H54 (cell line): ENCODE measurements at regions not wholly inside any gene's neighbourhood (a gene's known extent, or its start where the extent isn't known, plus 50 kb on each side); places are given as distances from the start of the nearest gene placed in this dataset.

Experiments used
- DNase-seq: peaks from one replicate; pipeline ENCODE4 v3.0.0; 2011; ENCODE audit warnings: low spot score, mixed read lengths; ENCODE audit not compliant: insufficient read length
- FAIRE-seq: peaks from 3 replicates; lab custom pipeline; 2011; peaks lifted over from hg19 to GRCh38; lab: Jason Lieb, UNC
- POLR2A ChIP-seq: IDR thresholded peaks from 2 replicates; pipeline ENCODE4 v1.6.1; 2011; ENCODE audit warnings: low read depth, mild to moderate bottlenecking, low read length

- DNase-seq (no peak), FAIRE-seq (no peak)
- no peak for TF ChIP-seq POLR2A
Measured at GRCh38 chr5:113652161-113652560, 138.7 kb downstream of the YTHDC2 start.

- DNase-seq (no peak), FAIRE-seq (no peak)
- no peak for TF ChIP-seq POLR2A
Measured at GRCh38 chr5:113654828-113655227, 141.3 kb downstream of the YTHDC2 start.

- TF ChIP-seq POLR2A = no peak
- DNase-seq (no peak), FAIRE-seq (no peak)
Measured at GRCh38 chr5:113660206-113660605, 146.7 kb downstream of the YTHDC2 start.

GRCh38 chr5:113660706-113661250 lies 147.3 kb downstream of the YTHDC2 start:
- FAIRE-seq = no peak
- DNase-seq = no peak
- no peak for TF ChIP-seq POLR2A

GRCh38 chr5:113663879-113664541 lies 150.5 kb downstream of the YTHDC2 start:
- FAIRE-seq = peak; percentile 57
- peak; percentile 12 for DNase-seq
- TF ChIP-seq POLR2A = no peak

GRCh38 chr5:113673041-113673440 lies 159.5 kb downstream of the YTHDC2 start:
- FAIRE-seq = no peak
- TF ChIP-seq POLR2A = no peak

GRCh38 chr5:113675166-113675565 lies 161.7 kb downstream of the YTHDC2 start:
- no peak for TF ChIP-seq POLR2A
- FAIRE-seq = no peak

More at GRCh38 chr5:113673041-113673440, 159.5 kb downstream of the YTHDC2 start:
- DNase-seq = no peak

GRCh38 chr5:113678202-113678601 lies 164.7 kb downstream of the YTHDC2 start:
- DNase-seq (no peak), FAIRE-seq (no peak)
- no peak for TF ChIP-seq POLR2A

More at GRCh38 chr5:113675166-113675565, 161.7 kb downstream of the YTHDC2 start:
- no peak for DNase-seq

- TF ChIP-seq POLR2A = no peak
- DNase-seq = peak; percentile 28
- FAIRE-seq = peak; percentile 41
Measured at GRCh38 chr5:113678924-113679575, 165.6 kb downstream of the YTHDC2 start.

- DNase-seq = no peak
- no peak for FAIRE-seq
Measured at GRCh38 chr5:113680534-113680933, 167.0 kb downstream of the YTHDC2 start.

GRCh38 chr5:113682497-113683136 lies 169.1 kb downstream of the YTHDC2 start:
- no peak for TF ChIP-seq POLR2A
- DNase-seq = no peak
- FAIRE-seq = no peak

More at GRCh38 chr5:113680534-113680933, 167.0 kb downstream of the YTHDC2 start:
- no peak for TF ChIP-seq POLR2A

- no peak for FAIRE-seq
- no peak for DNase-seq
- TF ChIP-seq POLR2A = no peak
Measured at GRCh38 chr5:113683211-113683610, 169.7 kb downstream of the YTHDC2 start.

GRCh38 chr5:113686599-113686998 lies 173.1 kb downstream of the YTHDC2 start:
- TF ChIP-seq POLR2A = no peak
- FAIRE-seq (no peak), DNase-seq (no peak)

GRCh38 chr5:113689647-113690046 lies 176.2 kb downstream of the YTHDC2 start:
- DNase-seq (no peak), FAIRE-seq (no peak)
- TF ChIP-seq POLR2A = no peak
